ENCODE measurements at regions not wholly inside any gene's neighbourhood (a gene's known extent, or its start where the extent isn't known, plus 50 kb on each side); places are given as distances from the start of the nearest gene placed in this dataset.

GRCh38 chr4:122012735-122013134 lies 60.9 kb upstream of the TRPC3 start:
- TF ChIP-seq POLR2AphosphoS5 (IDR thresholded peaks at IDR 0.05) (no peak), POLR2A (IDR thresholded peaks at IDR 0.05) (no peak)
